Naive B cell (primary cell): ENCODE measurements at regions not wholly inside any gene's neighbourhood (a gene's known extent, or its start where the extent isn't known, plus 50 kb on each side); places are given as distances from the start of the nearest gene placed in this dataset.

Experiments used
- ATAC-seq, 2 donors: fragments of 150-1000 bp; cut with Tn5 transposase; 2 replicates each; pipeline ENCODE4 v1.10.0; 2021; ENCODE audit warnings: low read depth in 2 of 2, mild to moderate bottlenecking in 2 of 2, moderate library complexity in 2 of 2
- DNase-seq: peaks from one replicate; pipeline ENCODE4 v3.0.0; 2022
- H3K27ac Mint-ChIP-seq, 6 donors: one replicate each; pipeline ENCODE4 v1.8.0; 2020 to 2022; ENCODE audit warnings: mild to moderate bottlenecking in 6 of 6, mixed read lengths in 6 of 6, moderate library complexity in 5 of 6, inconsistent platforms in 2 of 6
- H3K27me3 Mint-ChIP-seq, 3 donors: one replicate each; pipeline ENCODE4 v1.8.0; 2021 to 2022; ENCODE audit warnings: mixed read lengths in 3 of 3, mild to moderate bottlenecking in 1 of 3
- H3K36me3 Mint-ChIP-seq, 2 donors: one replicate each; pipeline ENCODE4 v1.8.0; 2020 to 2022; ENCODE audit warnings: mixed read lengths in 2 of 2, inconsistent platforms in 1 of 2, mild to moderate bottlenecking in 1 of 2
- H3K4me1 Mint-ChIP-seq, 3 donors: one replicate each; pipeline ENCODE4 v1.8.0; 2020 to 2022; ENCODE audit warnings: mixed read lengths in 3 of 3, inconsistent platforms in 1 of 3, mild to moderate bottlenecking in 1 of 3, moderate library complexity in 1 of 3
- H3K4me3 Mint-ChIP-seq, 8 donors: one replicate each; pipeline ENCODE4 v1.8.0; 2020 to 2022; ENCODE audit warnings: mild to moderate bottlenecking in 8 of 8, mixed read lengths in 8 of 8, moderate library complexity in 8 of 8, inconsistent platforms in 2 of 8
- H3K9me3 Mint-ChIP-seq, 7 donors: one replicate each; pipeline ENCODE4 v1.8.0; 2020 to 2022; ENCODE audit warnings: mixed read lengths in 7 of 7, mild to moderate bottlenecking in 5 of 7, inconsistent platforms in 2 of 7, moderate library complexity in 1 of 7

- Mint-ChIP-seq H3K27ac (no peak overlapping the region), H3K4me3 (no peak overlapping the region), H3K9me3 (peaks cover 0 to 11% (median 6%) of the 10 kb centered on the region in 7 donors), H3K36me3 (no peaks in the 10 kb centered on the region), H3K4me1 (no peaks in the 10 kb centered on the region), H3K27me3 (peaks cover 0 to 12% (median 7%) of the 10 kb centered on the region in 3 donors)
- DNase-seq = no peak
- ATAC-seq = no peak
These were observed 204.1 kb downstream of the SEC61B start for GRCh38 chr9:99425923-99426842.

- Mint-ChIP-seq H3K9me3 (peaks cover 0 to 11% (median 6%) of the 10 kb centered on the region in 7 donors), H3K4me3 (no peak overlapping the region), H3K27ac (no peak overlapping the region), H3K36me3 (no peaks in the 10 kb centered on the region), H3K4me1 (no peaks in the 10 kb centered on the region), H3K27me3 (peaks cover 0 to 12% (median 7%) of the 10 kb centered on the region in 3 donors)
- no peak for ATAC-seq
- DNase-seq = no peak
These were observed 205.2 kb downstream of the SEC61B start for GRCh38 chr9:99427260-99427659.

- Mint-ChIP-seq H3K4me3 (no peak overlapping the region), H3K9me3 (peaks cover 0 to 11% (median 6%) of the 10 kb centered on the region in 7 donors), H3K27ac (no peak overlapping the region), H3K27me3 (peaks cover 0 to 5% (median 0%) of the 10 kb centered on the region in 3 donors), H3K36me3 (no peaks in the 10 kb centered on the region), H3K4me1 (peaks cover 0 to 6% (median 0%) of the 10 kb centered on the region in 3 donors)
- no peak for DNase-seq
- ATAC-seq = no peak
These were observed 208.2 kb downstream of the SEC61B start for GRCh38 chr9:99430301-99430700.

- Mint-ChIP-seq H3K36me3 (no peaks in the 10 kb centered on the region), H3K4me1 (peaks cover 0 to 6% (median 0%) of the 10 kb centered on the region in 3 donors), H3K27ac (no peak overlapping the region), H3K4me3 (no peak overlapping the region), H3K27me3 (peaks cover 0 to 5% (median 0%) of the 10 kb centered on the region in 3 donors), H3K9me3 (peaks cover 0 to 11% (median 6%) of the 10 kb centered on the region in 7 donors)
- ATAC-seq (no peak), DNase-seq (no peak)
These were observed 209.0 kb downstream of the SEC61B start for GRCh38 chr9:99431103-99431502.

- peaks cover 0 to 6% (median 0%) of the 10 kb centered on the region in 3 donors for H3K4me1 Mint-ChIP-seq
- H3K4me3 Mint-ChIP-seq = no peak overlapping the region
- no peak overlapping the region for H3K27ac Mint-ChIP-seq
- H3K27me3 Mint-ChIP-seq = no peaks in the 10 kb centered on the region
- DNase-seq = no peak
- no peak for ATAC-seq
- H3K9me3 Mint-ChIP-seq = peaks cover 0 to 11% (median 6%) of the 10 kb centered on the region in 7 donors
- no peaks in the 10 kb centered on the region for H3K36me3 Mint-ChIP-seq
These were observed 210.0 kb downstream of the SEC61B start for GRCh38 chr9:99432075-99432474.

GRCh38 chr9:99433095-99433494, 211.0 kb downstream of the SEC61B start:
- Mint-ChIP-seq H3K27ac (no peak overlapping the region), H3K4me3 (no peak overlapping the region), H3K4me1 (peaks cover 0 to 6% (median 0%) of the 10 kb centered on the region in 3 donors), H3K27me3 (peaks cover 0 to 5% (median 0%) of the 10 kb centered on the region in 3 donors), H3K36me3 (no peaks in the 10 kb centered on the region), H3K9me3 (peaks cover 0 to 3% (median 0%) of the 10 kb centered on the region in 7 donors)
- DNase-seq (no peak), ATAC-seq (no peak)

- Mint-ChIP-seq H3K27me3 (peaks cover 0 to 10% (median 2%) of the 10 kb centered on the region in 3 donors), H3K27ac (peak overlapping the region in 1 of 6 donors; percentile 17), H3K4me1 (peaks cover 0 to 6% (median 0%) of the 10 kb centered on the region in 3 donors), H3K36me3 (no peaks in the 10 kb centered on the region), H3K4me3 (no peak overlapping the region), H3K9me3 (peaks cover 0 to 2% (median 0%) of the 10 kb centered on the region in 7 donors)
- peak in 1 of 2 donors; percentile 35 for ATAC-seq
- no peak for DNase-seq
These were observed 211.5 kb downstream of the SEC61B start for GRCh38 chr9:99433555-99433954.

GRCh38 chr9:99436616-99437015, 214.5 kb downstream of the SEC61B start:
- no peak overlapping the region for H3K27ac Mint-ChIP-seq
- DNase-seq (no peak), ATAC-seq (no peak)
- peaks cover 0 to 7% (median 2%) of the 10 kb centered on the region in 7 donors for H3K9me3 Mint-ChIP-seq
- H3K27me3 Mint-ChIP-seq = peaks cover 5 to 18% (median 6%) of the 10 kb centered on the region in 3 donors
- H3K36me3 Mint-ChIP-seq = no peaks in the 10 kb centered on the region
- no peak overlapping the region for H3K4me3 Mint-ChIP-seq
- H3K4me1 Mint-ChIP-seq = peaks cover 0 to 6% (median 0%) of the 10 kb centered on the region in 3 donors

- no peak for ATAC-seq
- peaks cover 5 to 20% (median 6%) of the 10 kb centered on the region in 3 donors for H3K27me3 Mint-ChIP-seq
- H3K36me3 Mint-ChIP-seq = no peaks in the 10 kb centered on the region
- DNase-seq = no peak
- H3K4me3 Mint-ChIP-seq = no peak overlapping the region
- H3K9me3 Mint-ChIP-seq = peaks cover 0 to 7% (median 3%) of the 10 kb centered on the region in 7 donors
- peak overlapping the region in 1 of 6 donors; percentile 3 for H3K27ac Mint-ChIP-seq
- H3K4me1 Mint-ChIP-seq = peaks cover 0 to 6% (median 0%) of the 10 kb centered on the region in 3 donors
These were observed 215.1 kb downstream of the SEC61B start for GRCh38 chr9:99437145-99437544.

- Mint-ChIP-seq H3K9me3 (peaks cover 0 to 7% (median 3%) of the 10 kb centered on the region in 7 donors), H3K27me3 (peaks cover 5 to 25% (median 6%) of the 10 kb centered on the region in 3 donors), H3K36me3 (no peaks in the 10 kb centered on the region), H3K27ac (peak overlapping the region in 2 of 6 donors; percentile 56 to 68), H3K4me1 (no peaks in the 10 kb centered on the region), H3K4me3 (no peak overlapping the region)
- no peak for DNase-seq
- ATAC-seq = no peak
These were observed 216.5 kb downstream of the SEC61B start for GRCh38 chr9:99438596-99438995.

- ATAC-seq = no peak
- Mint-ChIP-seq H3K4me1 (no peaks in the 10 kb centered on the region), H3K36me3 (no peaks in the 10 kb centered on the region), H3K27me3 (peaks cover 11 to 30% (median 15%) of the 10 kb centered on the region in 3 donors), H3K27ac (no peak overlapping the region), H3K9me3 (peaks cover 0 to 7% (median 3%) of the 10 kb centered on the region in 7 donors), H3K4me3 (no peak overlapping the region)
- no peak for DNase-seq
These were observed 219.7 kb downstream of the SEC61B start for GRCh38 chr9:99441829-99442228.

GRCh38 chr9:99445371-99445891, 223.3 kb downstream of the SEC61B start:
- Mint-ChIP-seq H3K27ac (peak overlapping the region in 1 of 6 donors; percentile 4), H3K4me1 (no peaks in the 10 kb centered on the region), H3K4me3 (peak overlapping the region in 1 of 8 donors; percentile 0), H3K36me3 (no peaks in the 10 kb centered on the region), H3K27me3 (peaks cover 14 to 24% (median 22%) of the 10 kb centered on the region in 3 donors), H3K9me3 (peaks cover 0 to 2% (median 0%) of the 10 kb centered on the region in 7 donors)
- DNase-seq (no peak), ATAC-seq (no peak)

GRCh38 chr9:99445920-99446319, 223.8 kb downstream of the SEC61B start:
- ATAC-seq (no peak), DNase-seq (no peak)
- Mint-ChIP-seq H3K4me3 (no peak overlapping the region), H3K9me3 (peaks cover 0 to 2% (median 0%) of the 10 kb centered on the region in 7 donors), H3K36me3 (no peaks in the 10 kb centered on the region), H3K4me1 (no peaks in the 10 kb centered on the region), H3K27me3 (peaks cover 14 to 25% (median 25%) of the 10 kb centered on the region in 3 donors), H3K27ac (no peak overlapping the region)
